ENCODE measurements at regions not wholly inside any gene's neighbourhood (a gene's known extent, or its start where the extent isn't known, plus 50 kb on each side); places are given as distances from the start of the nearest gene placed in this dataset.
"Not testable (repeated sequence)": the region's sequence is repeated elsewhere in the genome, so short reads cannot be mapped to it uniquely, and the experiment has no call there.

DNA sequence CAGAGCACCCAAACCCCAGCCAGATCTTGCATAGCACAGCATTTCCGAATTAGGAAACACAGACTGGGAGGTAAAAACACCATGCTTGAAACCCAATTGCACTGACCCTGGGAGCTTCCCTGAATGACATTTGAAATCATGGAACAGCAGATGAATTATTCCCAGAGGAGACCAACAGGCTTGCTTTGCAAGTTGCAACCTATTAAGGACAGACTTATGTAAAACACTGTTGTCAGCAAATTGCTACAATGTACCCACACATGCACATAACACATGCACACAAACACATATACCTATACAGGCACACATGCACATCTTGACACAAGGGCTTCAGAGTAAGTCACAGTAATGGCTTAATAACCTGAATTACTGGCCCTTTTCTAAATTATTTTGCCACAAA, 984.8 kb downstream of the DNAH5 start:
- no peak for DNase-seq (ENCODE audit: low read depth)
- H3K4me3 ChIP-seq (ENCODE audit: low read depth, low read length), result no peak overlapping the region

- no peak for DNase-seq (ENCODE audit: low read depth)
- H3K4me3 ChIP-seq (ENCODE audit: low read depth, low read length), result no peak overlapping the region
Observed at GRCh38 chr5:12952409-12952808, 992.1 kb downstream of the DNAH5 start.

DNA sequence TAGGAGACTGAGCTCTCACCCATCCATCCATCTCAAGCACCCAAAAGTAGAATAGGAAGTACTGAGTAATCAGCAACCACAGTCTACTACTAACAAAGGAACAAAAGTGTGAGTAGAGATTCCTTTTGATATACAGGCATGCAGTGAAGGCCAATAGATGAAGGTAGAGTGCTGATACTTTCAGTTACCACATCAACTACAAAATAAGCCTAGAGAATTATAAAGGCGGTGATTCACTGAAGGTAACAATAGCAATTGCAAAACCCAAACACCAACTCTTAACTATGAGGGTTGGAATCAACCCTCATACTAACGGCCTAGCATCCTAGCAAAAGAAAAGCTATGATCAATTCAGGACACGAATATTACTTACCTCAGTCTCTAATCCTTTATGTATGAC, 992.6 kb downstream of the DNAH5 start:
- H3K4me3 ChIP-seq (ENCODE audit: low read depth, low read length), result no peak overlapping the region
- DNase-seq (ENCODE audit: low read depth), result no peak

- H3K4me3 ChIP-seq (ENCODE audit: low read depth, low read length), result no peak overlapping the region
- no peak for DNase-seq (ENCODE audit: low read depth)
Observed at GRCh38 chr5:12947379-12947778, 997.1 kb downstream of the DNAH5 start.

DNA sequence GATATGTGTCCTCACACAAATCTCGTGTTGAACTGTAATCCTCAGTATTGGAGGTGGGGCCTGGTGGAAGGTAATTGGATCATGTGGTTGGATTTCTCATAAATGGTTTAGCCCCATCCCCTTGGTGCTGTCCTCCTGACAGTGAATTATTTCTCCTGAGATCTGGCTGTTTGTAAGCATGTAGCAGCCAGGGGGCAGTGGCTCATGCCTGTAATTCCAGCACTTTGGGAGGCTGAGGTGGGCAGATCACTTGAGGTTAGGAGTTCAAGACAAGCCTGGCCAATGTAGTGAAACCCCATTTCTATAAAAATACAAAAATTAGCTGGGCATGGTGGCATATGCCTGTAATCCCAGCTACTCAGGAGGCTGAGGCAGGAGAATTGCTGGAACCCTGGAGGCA, 999.0 kb downstream of the DNAH5 start:
- H3K4me3 ChIP-seq (ENCODE audit: low read depth, low read length); DNase-seq (ENCODE audit: low read depth): not testable (repeated sequence)

GRCh38 chr5:12936221-12936620, 1008.3 kb downstream of the DNAH5 start:
- no peak for DNase-seq (ENCODE audit: low read depth)
- H3K4me3 ChIP-seq (ENCODE audit: low read depth, low read length), result no peak overlapping the region

DNA sequence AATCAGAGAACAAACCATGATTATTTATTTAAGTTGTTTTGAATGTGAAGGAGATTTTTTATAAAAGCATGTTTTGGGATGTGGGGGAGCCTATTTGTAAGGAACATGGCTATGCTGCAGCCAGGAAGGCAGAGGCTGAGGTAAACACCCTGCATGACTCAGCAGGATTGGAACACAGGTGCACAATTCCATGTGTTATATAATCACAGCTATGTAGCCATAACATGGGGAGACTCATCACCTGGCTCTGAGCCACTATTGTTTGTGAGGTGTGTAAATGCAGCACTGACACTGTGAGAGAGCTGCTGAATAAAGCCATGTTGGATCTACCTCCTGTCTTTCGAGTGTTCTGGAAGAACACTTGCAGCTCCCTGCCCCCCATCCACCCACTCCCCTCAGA, 1009.8 kb downstream of the DNAH5 start:
- no peak overlapping the region for H3K4me3 ChIP-seq (ENCODE audit: low read depth, low read length)
- no peak for DNase-seq (ENCODE audit: low read depth)

DNA sequence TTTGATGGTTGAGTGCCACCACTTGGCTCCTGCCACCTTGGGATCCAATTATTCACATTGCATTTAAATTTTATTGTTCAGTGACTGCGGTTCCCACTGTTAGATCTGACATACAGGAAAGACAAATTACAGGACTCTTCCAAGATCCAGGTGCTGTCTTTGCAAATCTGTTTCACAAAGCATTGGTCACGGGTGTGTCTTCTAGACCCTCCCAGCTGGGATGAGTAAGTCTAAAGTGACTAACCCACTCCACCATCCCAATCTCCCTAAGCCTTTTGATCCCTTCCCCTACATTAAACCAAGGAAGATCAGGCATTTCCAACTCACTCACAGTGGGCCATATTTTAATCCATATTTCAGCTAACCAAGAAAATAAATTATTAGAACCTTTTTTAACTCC, 1016.3 kb upstream of the CTNND2 start:
- DNase-seq (ENCODE audit: low read depth), result no peak

GRCh38 chr5:12911156-12911555, 1006.9 kb upstream of the CTNND2 start:
- no peak overlapping the region for H3K4me3 ChIP-seq (ENCODE audit: low read depth, low read length)
- no peak for DNase-seq (ENCODE audit: low read depth)

More for the DNA sequence above, 1016.3 kb upstream of the CTNND2 start:
- no peak overlapping the region for H3K4me3 ChIP-seq (ENCODE audit: low read depth, low read length)

DNA sequence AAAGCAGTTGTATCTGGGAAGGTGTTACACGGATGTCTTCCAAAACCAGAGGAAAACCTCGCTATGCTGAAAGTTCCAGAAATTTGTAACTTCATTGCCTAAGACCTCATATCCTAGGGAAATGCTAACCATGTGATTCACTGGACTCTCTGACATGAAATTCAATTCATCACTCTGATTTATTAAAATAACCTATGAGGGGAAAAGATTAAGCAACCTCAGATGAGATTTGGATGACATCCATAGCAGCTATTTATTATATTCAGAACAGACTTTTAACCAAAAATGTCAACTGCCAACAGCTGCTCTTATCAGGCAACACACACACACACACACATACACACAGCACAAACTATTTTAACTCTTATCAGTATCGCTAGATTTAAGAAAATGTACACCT, 1006.4 kb upstream of the CTNND2 start:
- no peak overlapping the region for H3K4me3 ChIP-seq (ENCODE audit: low read depth, low read length)
- no peak for DNase-seq (ENCODE audit: low read depth)

DNA sequence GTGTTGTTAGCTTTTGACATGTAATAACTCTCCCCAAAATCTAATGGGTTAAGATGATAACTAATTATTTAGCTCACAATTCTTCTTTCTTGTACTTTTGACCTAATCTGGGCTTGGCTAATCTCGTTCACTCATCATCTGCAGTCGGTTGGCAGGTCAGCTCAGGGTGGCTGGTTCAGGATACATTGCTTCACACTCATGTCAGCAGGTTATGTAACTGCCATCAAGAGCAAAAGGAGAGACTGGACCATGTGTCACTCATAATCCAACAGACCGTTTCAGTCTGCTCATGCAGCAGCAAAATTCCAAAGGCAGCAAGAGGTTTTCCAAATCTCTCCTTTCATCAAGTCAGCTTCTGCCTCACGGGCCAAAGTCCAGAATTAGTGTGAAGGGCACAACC, 998.4 kb upstream of the CTNND2 start:
- no peak for DNase-seq (ENCODE audit: low read depth)
- H3K4me3 ChIP-seq (ENCODE audit: low read depth, low read length), result no peak overlapping the region

GRCh38 chr5:12901696-12902095, 997.5 kb upstream of the CTNND2 start:
- H3K4me3 ChIP-seq (ENCODE audit: low read depth, low read length), result no peak overlapping the region
- DNase-seq (ENCODE audit: low read depth), result no peak

DNA sequence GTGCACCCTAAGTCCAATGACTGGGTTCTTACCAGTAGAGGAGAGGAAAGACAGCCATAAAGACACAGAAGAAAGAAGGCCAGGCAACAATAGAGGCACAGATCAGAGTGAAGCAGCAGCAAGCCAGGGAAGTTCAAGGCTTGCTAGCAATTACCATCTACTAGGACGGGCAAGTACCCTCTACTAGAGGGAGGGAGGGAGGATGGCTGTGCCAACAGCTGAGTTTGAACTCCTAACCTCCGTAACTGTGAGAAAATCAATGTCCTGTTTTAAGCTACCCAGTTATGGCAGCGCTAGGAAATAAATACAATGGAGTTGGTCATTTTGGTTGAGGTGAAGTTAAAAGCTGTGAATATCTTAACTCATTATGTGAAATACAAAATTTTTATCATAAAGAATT, 991.8 kb upstream of the CTNND2 start:
- H3K4me3 ChIP-seq (ENCODE audit: low read depth, low read length), result no peak overlapping the region
- DNase-seq (ENCODE audit: low read depth), result no peak

DNA sequence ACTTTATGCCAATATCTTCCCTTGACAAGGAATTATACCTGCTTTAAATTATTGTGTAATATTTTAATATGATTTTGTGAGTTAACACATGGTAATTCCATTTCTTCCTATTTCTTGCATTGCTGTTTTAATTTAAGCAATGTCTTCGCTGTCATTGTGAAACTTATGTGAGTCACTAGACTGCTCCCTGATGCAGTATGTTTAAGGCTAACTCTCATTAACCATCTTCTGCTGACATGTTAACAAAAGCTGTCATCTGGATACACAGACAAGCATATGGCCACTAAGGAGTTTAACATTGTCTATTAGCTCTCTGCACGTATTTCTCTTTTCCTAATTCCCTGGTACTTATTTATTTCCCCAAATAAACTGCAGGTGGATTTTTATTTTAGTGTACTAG, 980.8 kb upstream of the CTNND2 start:
- no peak for DNase-seq (ENCODE audit: low read depth)
- no peak overlapping the region for H3K4me3 ChIP-seq (ENCODE audit: low read depth, low read length)

GRCh38 chr5:12883395-12883794, 979.1 kb upstream of the CTNND2 start:
- H3K4me3 ChIP-seq (ENCODE audit: low read depth, low read length), result no peak overlapping the region
- DNase-seq (ENCODE audit: low read depth), result no peak

- H3K4me3 ChIP-seq (ENCODE audit: low read depth, low read length), result no peak overlapping the region
- no peak for DNase-seq (ENCODE audit: low read depth)
Observed at GRCh38 chr5:12876541-12877298, 972.5 kb upstream of the CTNND2 start.

DNA sequence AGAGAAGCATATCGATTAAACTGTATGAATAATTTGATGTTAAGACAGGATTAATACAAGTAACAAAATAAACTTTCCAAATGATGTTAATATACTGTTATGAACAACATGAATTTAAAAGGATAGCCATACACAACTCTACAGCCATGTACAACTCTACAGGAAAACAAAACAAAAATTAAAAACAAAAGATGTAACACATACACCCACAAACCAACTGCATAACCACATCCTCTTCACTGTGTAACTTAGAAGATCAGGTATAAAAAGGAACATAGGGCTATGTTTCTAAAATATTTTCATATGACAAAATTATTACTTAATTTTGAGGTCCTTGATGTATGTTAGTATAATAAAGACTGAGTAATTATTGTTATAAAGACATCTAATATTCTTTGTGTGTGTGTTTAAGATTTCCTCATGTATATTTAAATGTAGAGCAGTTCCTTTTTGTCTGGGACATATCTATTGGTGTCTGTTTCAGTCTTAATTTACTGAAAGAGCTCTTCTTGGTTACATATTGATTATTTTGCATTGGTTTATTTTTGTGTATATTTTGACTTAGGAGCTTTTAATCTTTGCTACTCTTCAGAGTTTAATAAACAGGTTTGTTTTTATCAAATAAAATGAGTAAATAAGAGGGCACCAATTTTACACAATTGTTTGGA, 966.8 kb upstream of the CTNND2 start:
- DNase-seq (ENCODE audit: low read depth), result no peak
- H3K4me3 ChIP-seq (ENCODE audit: low read depth, low read length), result no peak overlapping the region

- no peak for DNase-seq (ENCODE audit: low read depth)
- no peak overlapping the region for H3K4me3 ChIP-seq (ENCODE audit: low read depth, low read length)
Observed at GRCh38 chr5:12865529-12865928, 961.3 kb upstream of the CTNND2 start.

GRCh38 chr5:12861886-12862654, 957.8 kb upstream of the CTNND2 start:
- DNase-seq (ENCODE audit: low read depth), result no peak
- H3K4me3 ChIP-seq (ENCODE audit: low read depth, low read length), result no peak overlapping the region

DNA sequence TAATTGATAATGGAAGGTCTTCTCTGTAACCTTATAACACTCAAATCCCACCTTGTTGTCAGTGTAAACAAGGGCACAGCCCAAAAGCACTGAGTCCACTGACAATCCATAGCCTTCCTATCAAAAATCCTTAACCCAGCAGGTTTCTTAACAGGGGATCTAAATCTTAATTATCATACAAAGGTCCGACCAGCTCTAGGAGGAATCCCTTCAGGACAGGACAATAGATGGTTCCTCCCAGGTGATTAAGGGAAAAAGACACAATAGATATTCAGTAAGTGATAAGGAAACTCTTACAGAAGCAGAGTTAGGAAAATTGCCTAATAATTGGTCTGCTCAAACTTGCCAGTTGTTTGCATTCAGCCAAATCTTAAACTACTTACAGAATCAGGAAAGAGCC, 951.9 kb upstream of the CTNND2 start:
- H3K4me3 ChIP-seq (ENCODE audit: low read depth, low read length); DNase-seq (ENCODE audit: low read depth): not testable (repeated sequence)

DNA sequence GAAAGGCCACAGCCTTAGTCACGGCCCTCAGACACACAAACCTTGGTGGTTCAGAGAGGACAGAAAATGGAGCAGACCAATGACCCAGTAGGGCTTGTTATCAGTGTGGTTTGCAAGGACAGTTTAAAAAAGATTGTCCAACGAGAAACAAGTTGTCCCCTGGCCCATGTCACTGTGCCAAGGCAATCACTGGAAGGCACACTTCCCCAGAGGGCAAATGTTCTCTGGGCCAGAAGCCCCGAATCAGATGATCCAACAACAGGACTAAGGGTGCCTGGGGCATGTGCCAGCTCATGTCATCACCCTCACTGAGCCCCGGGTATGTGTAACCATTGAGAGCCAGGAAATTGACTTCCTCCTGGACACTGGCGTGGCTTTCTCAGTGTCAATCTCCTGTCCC, 950.1 kb upstream of the CTNND2 start:
- no peak for DNase-seq (ENCODE audit: low read depth)
- H3K4me3 ChIP-seq (ENCODE audit: low read depth, low read length), result no peak overlapping the region

Data from skeletal muscle cell (primary cell).